ENCODE measurements at regions not wholly inside any gene's neighbourhood (a gene's known extent, or its start where the extent isn't known, plus 50 kb on each side); places are given as distances from the start of the nearest gene placed in this dataset.
"Not testable (repeated sequence)": the region's sequence is repeated elsewhere in the genome, so short reads cannot be mapped to it uniquely, and the experiment has no call there.

- TF ChIP-seq CTCF (IDR thresholded peaks at IDR 0.05; ENCODE audit: control insufficient read depth, extremely low read depth, insufficient read depth): no peak
- no peak overlapping the region for H3K4me3 ChIP-seq (ENCODE audit: low read depth, low read length)
- DNase-seq (ENCODE audit: low read depth): no peak
These were observed 156.3 kb downstream of the CCDC71L start for GRCh38 chr7:106504645-106505044.

GRCh38 chr7:106504207-106504606 lies 156.8 kb downstream of the CCDC71L start:
- H3K4me3 ChIP-seq (ENCODE audit: low read depth, low read length): no peak overlapping the region

GRCh38 chr7:106503626-106504025 lies 157.3 kb downstream of the CCDC71L start:
- no peak overlapping the region for H3K4me3 ChIP-seq (ENCODE audit: low read depth, low read length)
- TF ChIP-seq CTCF (IDR thresholded peaks at IDR 0.05; ENCODE audit: control insufficient read depth, extremely low read depth, insufficient read depth): no peak
- no peak for DNase-seq (ENCODE audit: low read depth)

More at GRCh38 chr7:106504207-106504606, 156.8 kb downstream of the CCDC71L start:
- no peak for DNase-seq (ENCODE audit: low read depth)
- no peak for TF ChIP-seq CTCF (IDR thresholded peaks at IDR 0.05; ENCODE audit: control insufficient read depth, extremely low read depth, insufficient read depth)

- H3K4me3 ChIP-seq (ENCODE audit: low read depth, low read length): no peak overlapping the region
- no peak for DNase-seq (ENCODE audit: low read depth)
- no peak for TF ChIP-seq CTCF (IDR thresholded peaks at IDR 0.05; ENCODE audit: control insufficient read depth, extremely low read depth, insufficient read depth)
These were observed 159.1 kb downstream of the CCDC71L start for GRCh38 chr7:106501605-106502580.

GRCh38 chr7:106499897-106500296 lies 161.1 kb downstream of the CCDC71L start:
- TF ChIP-seq CTCF (IDR thresholded peaks at IDR 0.05; ENCODE audit: control insufficient read depth, extremely low read depth, insufficient read depth): no peak
- DNase-seq (ENCODE audit: low read depth): no peak
- no peak overlapping the region for H3K4me3 ChIP-seq (ENCODE audit: low read depth, low read length)

- H3K4me3 ChIP-seq (ENCODE audit: low read depth, low read length); DNase-seq (ENCODE audit: low read depth): not testable (repeated sequence)
These were observed 163.0 kb downstream of the CCDC71L start for GRCh38 chr7:106498005-106498404.

GRCh38 chr7:106493041-106493731 lies 167.8 kb downstream of the CCDC71L start:
- no peak for TF ChIP-seq CTCF (IDR thresholded peaks at IDR 0.05; ENCODE audit: control insufficient read depth, extremely low read depth, insufficient read depth)
- no peak overlapping the region for H3K4me3 ChIP-seq (ENCODE audit: low read depth, low read length)
- DNase-seq (ENCODE audit: low read depth): peak; percentile 44

All from LNCaP clone FGC (cell line).